ENCODE measurements at regions not wholly inside any gene's neighbourhood (a gene's known extent, or its start where the extent isn't known, plus 50 kb on each side); places are given as distances from the start of the nearest gene placed in this dataset.

- WGBS, 2 donors, result 77 to 87% methylated on average over 2 of the region's 2 CpGs
- Histone ChIP-seq H3K4me1 (peaks cover 10 to 16% of the 10 kb centered on the region in 2 donors), H3K27ac (no peak overlapping the region), H3K9me3 (no peaks in the 10 kb centered on the region), H3K36me3 (no peaks in the 10 kb centered on the region), H3K27me3 (no peaks in the 10 kb centered on the region), H3K4me3 (replicated peaks in 1 of 3) (no peak overlapping the region)
- TF ChIP-seq POLR2A (IDR thresholded peaks at IDR 0.05) (no peak), CTCF (IDR thresholded peaks at IDR 0.05) (no peak)
- intact Hi-C loops (cut with DNase I), result no loop called here
- DNase-seq, result no peak
Measured at GRCh38 chr11:131137046-131137445, 220.8 kb upstream of the SNX19 start.

GRCh38 chr11:131138731-131139130, 222.5 kb upstream of the SNX19 start:
- TF ChIP-seq CTCF (IDR thresholded peaks at IDR 0.05) (no peak), POLR2A (IDR thresholded peaks at IDR 0.05) (no peak)
- H3K36me3 ChIP-seq, result no peaks in the 10 kb centered on the region

GRCh38 chr11:131145791-131146190, 224.6 kb upstream of the NTM start:
- no peaks in the 10 kb centered on the region for H3K27me3 ChIP-seq
- H3K36me3 ChIP-seq, result no peaks in the 10 kb centered on the region
- 77 to 95% methylated on average over 5 of the region's 5 CpGs for WGBS, 2 donors
- H3K9me3 ChIP-seq, result no peaks in the 10 kb centered on the region
- intact Hi-C loops (cut with DNase I), result no loop called here
- no peak overlapping the region for H3K4me3 ChIP-seq (replicated peaks in 1 of 3)
- DNase-seq, result no peak
- H3K4me1 ChIP-seq, result no peaks in the 10 kb centered on the region
- TF ChIP-seq POLR2A (IDR thresholded peaks at IDR 0.05), result no peak
- TF ChIP-seq CTCF (IDR thresholded peaks at IDR 0.05), result no peak
- H3K27ac ChIP-seq, result no peak overlapping the region

More at GRCh38 chr11:131138731-131139130, 222.5 kb upstream of the SNX19 start:
- Histone ChIP-seq H3K4me3 (replicated peaks in 1 of 3) (no peak overlapping the region), H3K4me1 (peaks cover 10 to 16% of the 10 kb centered on the region in 2 donors), H3K9me3 (no peaks in the 10 kb centered on the region), H3K27ac (peak overlapping the region in 1 of 3 donors; percentile 17), H3K27me3 (no peaks in the 10 kb centered on the region)
- no peak for DNase-seq
- intact Hi-C loops (cut with DNase I), result no loop called here
- 11 to 24% methylated on average over 4 of the region's 4 CpGs for WGBS, 2 donors

- no peaks in the 10 kb centered on the region for H3K4me1 ChIP-seq
- H3K9me3 ChIP-seq, result no peaks in the 10 kb centered on the region
- DNase-seq, result no peak
- H3K27me3 ChIP-seq, result no peaks in the 10 kb centered on the region
- H3K4me3 ChIP-seq (replicated peaks in 1 of 3), result no peak overlapping the region
- H3K36me3 ChIP-seq, result no peaks in the 10 kb centered on the region
- 71 to 72% methylated on average over 5 of the region's 5 CpGs for WGBS, 2 donors
- no peak overlapping the region for H3K27ac ChIP-seq
- TF ChIP-seq CTCF (IDR thresholded peaks at IDR 0.05), result no peak
- TF ChIP-seq POLR2A (IDR thresholded peaks at IDR 0.05), result no peak
- intact Hi-C loops (cut with DNase I), result no loop called here
Measured at GRCh38 chr11:131146827-131147490, 223.5 kb upstream of the NTM start.

- no peak for DNase-seq
- WGBS, 2 donors, result 55 to 59% methylated on average over 7 of the region's 7 CpGs
- intact Hi-C loops (cut with DNase I), result no loop called here
Measured at GRCh38 chr11:131154351-131154750, 216.1 kb upstream of the NTM start.

More at GRCh38 chr11:131154351-131154750, 216.1 kb upstream of the NTM start:
- no peak overlapping the region for H3K27ac ChIP-seq
- H3K36me3 ChIP-seq, result no peaks in the 10 kb centered on the region
- H3K4me3 ChIP-seq (replicated peaks in 1 of 3), result no peak overlapping the region
- no peaks in the 10 kb centered on the region for H3K27me3 ChIP-seq
- TF ChIP-seq POLR2A (IDR thresholded peaks at IDR 0.05) (no peak), CTCF (IDR thresholded peaks at IDR 0.05) (no peak)
- no peaks in the 10 kb centered on the region for H3K9me3 ChIP-seq
- H3K4me1 ChIP-seq, result no peaks in the 10 kb centered on the region

Measured in thyroid gland (tissue), 4 donors.